ENCODE measurements at regions not wholly inside any gene's neighbourhood (a gene's known extent, or its start where the extent isn't known, plus 50 kb on each side); places are given as distances from the start of the nearest gene placed in this dataset.

DNA sequence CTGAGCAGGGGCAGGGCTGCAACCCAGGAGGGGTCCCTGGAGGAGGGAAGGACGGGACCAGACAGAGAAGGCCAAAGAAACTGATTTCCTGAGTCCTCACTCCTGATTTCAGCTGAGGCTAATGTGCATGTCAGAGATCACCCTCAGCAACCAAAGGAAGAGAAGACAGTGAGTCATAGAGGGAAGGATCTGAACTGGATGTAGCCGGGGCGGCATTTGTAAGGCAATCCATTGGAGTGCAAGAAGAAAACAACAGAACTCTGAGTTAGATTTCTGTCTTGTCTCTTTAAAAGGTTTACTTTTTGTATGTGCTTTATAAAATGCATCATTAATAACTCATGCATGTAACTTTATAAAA, 105.3 kb upstream of the AGBL1 start:
- TF ChIP-seq, protein P1, sequence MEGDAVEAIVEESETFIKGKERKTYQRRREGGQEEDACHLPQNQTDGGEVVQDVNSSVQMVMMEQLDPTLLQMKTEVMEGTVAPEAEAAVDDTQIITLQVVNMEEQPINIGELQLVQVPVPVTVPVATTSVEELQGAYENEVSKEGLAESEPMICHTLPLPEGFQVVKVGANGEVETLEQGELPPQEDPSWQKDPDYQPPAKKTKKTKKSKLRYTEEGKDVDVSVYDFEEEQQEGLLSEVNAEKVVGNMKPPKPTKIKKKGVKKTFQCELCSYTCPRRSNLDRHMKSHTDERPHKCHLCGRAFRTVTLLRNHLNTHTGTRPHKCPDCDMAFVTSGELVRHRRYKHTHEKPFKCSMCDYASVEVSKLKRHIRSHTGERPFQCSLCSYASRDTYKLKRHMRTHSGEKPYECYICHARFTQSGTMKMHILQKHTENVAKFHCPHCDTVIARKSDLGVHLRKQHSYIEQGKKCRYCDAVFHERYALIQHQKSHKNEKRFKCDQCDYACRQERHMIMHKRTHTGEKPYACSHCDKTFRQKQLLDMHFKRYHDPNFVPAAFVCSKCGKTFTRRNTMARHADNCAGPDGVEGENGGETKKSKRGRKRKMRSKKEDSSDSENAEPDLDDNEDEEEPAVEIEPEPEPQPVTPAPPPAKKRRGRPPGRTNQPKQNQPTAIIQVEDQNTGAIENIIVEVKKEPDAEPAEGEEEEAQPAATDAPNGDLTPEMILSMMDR (IDR thresholded peaks at IDR 0.05): no peak
- TF ChIP-seq POLR2A (IDR thresholded peaks at IDR 0.05): no peak
- no peak for TF ChIP-seq POLR2AphosphoS5 (IDR thresholded peaks at IDR 0.05)
- TF ChIP-seq EP300 (IDR thresholded peaks at IDR 0.05): no peak
